ENCODE measurements at regions not wholly inside any gene's neighbourhood (a gene's known extent, or its start where the extent isn't known, plus 50 kb on each side); places are given as distances from the start of the nearest gene placed in this dataset.

- 89% methylated on average over 3 of the region's 3 CpGs; no CpG with 5 or more reads in 1 of the 2 donors for WGBS, 2 donors (ENCODE audit: low coverage in 1 of 2)
- TF ChIP-seq EP300 (IDR thresholded peaks at IDR 0.05; ENCODE audit: low read depth) (no peak), POLR2AphosphoS5 (IDR thresholded peaks at IDR 0.05) (no peak), POLR2A (IDR thresholded peaks at IDR 0.05) (no peak), CTCF (IDR thresholded peaks at IDR 0.05) (no peak)
- Histone ChIP-seq H3K4me3 (no peak overlapping the region), H3K27ac (no peak overlapping the region), H3K27me3 (no peaks in the 10 kb centered on the region), H3K4me1 (no peaks in the 10 kb centered on the region), H3K9me3 (no peaks in the 10 kb centered on the region), H3K36me3 (no peaks in the 10 kb centered on the region)
- DNase-seq = no peak
- in situ Hi-C loops (cut with MboI; ENCODE audit: low pct_ligation_motif_present in 1 of 4, low pct_unique_long_range_greater_than_20kb in 1 of 4, low sequenced_read_pairs in 3 of 4) (no loop called here), intact Hi-C loops (cut with DNase I; ENCODE audit: low total_unique reads) (loop anchor here (10.0 kb wide), 1 partner anchor 800 kb away; no protein-coding TSS in a partner anchor)
Observed at GRCh38 chr3:18024715-18025114, 282.3 kb upstream of the TBC1D5 start.

GRCh38 chr3:18019161-18019495 lies 276.7 kb upstream of the TBC1D5 start:
- H3K9me3 ChIP-seq = no peaks in the 10 kb centered on the region
- no peak overlapping the region for H3K4me3 ChIP-seq
- H3K27me3 ChIP-seq = no peaks in the 10 kb centered on the region
- H3K36me3 ChIP-seq = no peaks in the 10 kb centered on the region
- no peak for DNase-seq
- intact Hi-C loops (cut with DNase I; ENCODE audit: low total_unique reads) (no loop called here), in situ Hi-C loops (cut with MboI; ENCODE audit: low pct_ligation_motif_present in 1 of 4, low pct_unique_long_range_greater_than_20kb in 1 of 4, low sequenced_read_pairs in 3 of 4) (no loop called here)
- no peaks in the 10 kb centered on the region for H3K4me1 ChIP-seq
- 54 to 57% methylated on average over 4 of the region's 4 CpGs for WGBS, 2 donors (ENCODE audit: low coverage in 1 of 2)
- no peak overlapping the region for H3K27ac ChIP-seq
- TF ChIP-seq POLR2A (IDR thresholded peaks at IDR 0.05) (no peak), CTCF (IDR thresholded peaks at IDR 0.05) (no peak), POLR2AphosphoS5 (IDR thresholded peaks at IDR 0.05) (no peak), EP300 (IDR thresholded peaks at IDR 0.05; ENCODE audit: low read depth) (no peak)

- H3K27me3 ChIP-seq = no peaks in the 10 kb centered on the region
- TF ChIP-seq POLR2AphosphoS5 (IDR thresholded peaks at IDR 0.05) (no peak), EP300 (IDR thresholded peaks at IDR 0.05; ENCODE audit: low read depth) (no peak), POLR2A (IDR thresholded peaks at IDR 0.05) (no peak), CTCF (IDR thresholded peaks at IDR 0.05) (no peak)
- 45 to 61% methylated on average over 5 of the region's 5 CpGs for WGBS, 2 donors (ENCODE audit: low coverage in 1 of 2)
- H3K36me3 ChIP-seq = no peaks in the 10 kb centered on the region
- intact Hi-C loops (cut with DNase I; ENCODE audit: low total_unique reads) = no loop called here
- H3K9me3 ChIP-seq = no peaks in the 10 kb centered on the region
- no peak for DNase-seq
- no peaks in the 10 kb centered on the region for H3K4me1 ChIP-seq
- in situ Hi-C loops (cut with MboI; ENCODE audit: low pct_ligation_motif_present in 1 of 4, low pct_unique_long_range_greater_than_20kb in 1 of 4, low sequenced_read_pairs in 3 of 4) = no loop called here
- H3K4me3 ChIP-seq = no peak overlapping the region
- H3K27ac ChIP-seq = no peak overlapping the region
Observed at GRCh38 chr3:18018491-18019160, 276.2 kb upstream of the TBC1D5 start.

- H3K27ac ChIP-seq = no peak overlapping the region
- no peaks in the 10 kb centered on the region for H3K36me3 ChIP-seq
- H3K4me1 ChIP-seq = no peaks in the 10 kb centered on the region
- WGBS, 2 donors (ENCODE audit: low coverage in 1 of 2) = 77 to 94% methylated on average over 7 of the region's 7 CpGs
- no peak overlapping the region for H3K4me3 ChIP-seq
- H3K9me3 ChIP-seq = no peaks in the 10 kb centered on the region
- in situ Hi-C loops (cut with MboI; ENCODE audit: low pct_ligation_motif_present in 1 of 4, low pct_unique_long_range_greater_than_20kb in 1 of 4, low sequenced_read_pairs in 3 of 4) = no loop called here
- DNase-seq = no peak
- TF ChIP-seq CTCF (IDR thresholded peaks at IDR 0.05) (no peak), POLR2AphosphoS5 (IDR thresholded peaks at IDR 0.05) (no peak), EP300 (IDR thresholded peaks at IDR 0.05; ENCODE audit: low read depth) (no peak), POLR2A (IDR thresholded peaks at IDR 0.05) (no peak)
- no peaks in the 10 kb centered on the region for H3K27me3 ChIP-seq
- intact Hi-C loops (cut with DNase I; ENCODE audit: low total_unique reads) = no loop called here
Observed at GRCh38 chr3:18016366-18016765, 273.9 kb upstream of the TBC1D5 start.
